Naive thymus-derived CD8-positive, alpha-beta T cell (primary cell): ENCODE measurements at regions not wholly inside any gene's neighbourhood (a gene's known extent, or its start where the extent isn't known, plus 50 kb on each side); places are given as distances from the start of the nearest gene placed in this dataset.

Experiments used
- ATAC-seq, 2 donors: fragments of 150-1000 bp; cut with Tn5 transposase in 1 of 2; sonication (Bioruptor Pico), chemical (Tn5 transposase) in 1 of 2; 1 replicate in 1 of 2; 2 replicates in 1 of 2; pipeline ENCODE4 v1.10.0; 2021; ENCODE audit warnings: mild to moderate bottlenecking in 2 of 2, moderate library complexity in 2 of 2
- POLR2A ChIA-PET: fragments of 350-600 bp; sonication (Branson Sonifier 250); formaldehyde crosslinking; loops from one replicate; lab custom pipeline; 2021; ENCODE audit warnings: antibody characterized with exemption; lab: Charles Lee
- DNase-seq, 10 donors: peaks; one replicate each; pipeline versions ENCODE4 v3.0.0 to v3.0.0-alpha.2; 2020 to 2022
- H3K27ac Mint-ChIP-seq, 10 donors: one replicate each; pipeline ENCODE4 v1.8.0; 2020 to 2022; ENCODE audit warnings: mild to moderate bottlenecking in 10 of 10, mixed read lengths in 10 of 10, moderate library complexity in 4 of 10, inconsistent platforms in 1 of 10
- H3K27me3 Mint-ChIP-seq, 5 donors: one replicate each; pipeline ENCODE4 v1.8.0; 2021 to 2022; ENCODE audit warnings: mixed read lengths in 5 of 5
- H3K36me3 Mint-ChIP-seq, 3 donors: one replicate each; pipeline ENCODE4 v1.8.0; 2020 to 2022; ENCODE audit warnings: mixed read lengths in 3 of 3, mild to moderate bottlenecking in 2 of 3, inconsistent platforms in 1 of 3
- H3K4me1 Mint-ChIP-seq, 4 donors: one replicate each; pipeline ENCODE4 v1.8.0; 2021 to 2022; ENCODE audit warnings: mixed read lengths in 4 of 4
- H3K4me3 Mint-ChIP-seq, 10 donors: one replicate each; pipeline ENCODE4 v1.8.0; 2020 to 2022; ENCODE audit warnings: mild to moderate bottlenecking in 10 of 10, mixed read lengths in 10 of 10, moderate library complexity in 6 of 10, inconsistent platforms in 1 of 10
- H3K9me3 Mint-ChIP-seq, 9 donors: one replicate each; pipeline ENCODE4 v1.8.0; 2020 to 2022; ENCODE audit warnings: mixed read lengths in 9 of 9, mild to moderate bottlenecking in 3 of 9, inconsistent platforms in 1 of 9, moderate library complexity in 1 of 9

DNA sequence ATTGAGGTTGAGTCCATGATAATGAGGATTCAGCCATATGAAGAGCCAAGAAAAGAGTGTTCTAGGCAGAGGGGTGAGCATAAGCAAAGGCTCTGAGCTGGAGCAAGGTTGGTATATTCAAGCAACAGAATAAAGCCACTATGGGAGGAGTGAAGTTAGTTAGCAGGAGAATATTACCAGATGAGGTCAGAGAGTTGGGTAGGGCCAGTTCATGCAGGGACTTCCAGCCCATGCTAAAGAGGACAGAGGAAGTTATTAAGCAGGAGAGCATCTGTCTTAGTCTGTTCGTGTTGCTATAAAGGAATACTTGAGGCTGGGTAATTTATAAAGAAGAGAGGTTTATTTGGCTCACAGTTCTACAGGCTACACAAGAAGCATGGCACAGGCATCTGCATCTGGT is 57.1 kb upstream of the ATG10 start:
- Mint-ChIP-seq H3K9me3 (peaks cover 0 to 9% (median 0%) of the 10 kb centered on the region in 9 donors), H3K4me3 (no peak overlapping the region), H3K4me1 (peaks cover 0 to 4% (median 0%) of the 10 kb centered on the region in 4 donors), H3K27ac (no peak overlapping the region), H3K27me3 (no peaks in the 10 kb centered on the region), H3K36me3 (peaks cover 0 to 6% (median 0%) of the 10 kb centered on the region in 3 donors)
- DNase-seq (no peak), ATAC-seq (no peak)
- POLR2A ChIA-PET, result no interaction called here

DNA sequence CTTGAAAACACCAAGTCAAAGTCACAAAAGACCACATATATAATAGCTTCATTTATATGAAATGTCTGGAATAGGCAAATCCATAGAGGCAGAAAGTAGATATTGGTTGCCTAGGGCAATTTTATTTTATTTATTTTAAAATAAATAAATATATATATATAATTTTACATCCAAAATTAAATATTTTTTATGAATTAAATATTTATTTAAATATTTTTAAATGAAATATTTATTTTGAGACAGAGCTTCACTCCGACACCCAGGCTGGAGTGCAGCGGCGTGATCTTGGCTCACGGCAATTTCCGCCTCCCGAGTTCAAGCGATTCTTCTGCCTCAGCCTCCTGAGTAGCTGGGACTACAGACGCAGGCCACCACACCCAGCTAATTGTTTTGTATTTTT is 58.9 kb upstream of the ATG10 start:
- H3K4me1 Mint-ChIP-seq, result peaks cover 0 to 13% (median 0%) of the 10 kb centered on the region in 4 donors
- no peak overlapping the region for H3K27ac Mint-ChIP-seq
- POLR2A ChIA-PET, result no interaction called here
- H3K36me3 Mint-ChIP-seq, result peaks cover 0 to 6% (median 0%) of the 10 kb centered on the region in 3 donors
- no peak overlapping the region for H3K4me3 Mint-ChIP-seq
- peaks cover 0 to 9% (median 0%) of the 10 kb centered on the region in 9 donors for H3K9me3 Mint-ChIP-seq
- ATAC-seq, result no peak
- no peak for DNase-seq
- no peaks in the 10 kb centered on the region for H3K27me3 Mint-ChIP-seq

DNA sequence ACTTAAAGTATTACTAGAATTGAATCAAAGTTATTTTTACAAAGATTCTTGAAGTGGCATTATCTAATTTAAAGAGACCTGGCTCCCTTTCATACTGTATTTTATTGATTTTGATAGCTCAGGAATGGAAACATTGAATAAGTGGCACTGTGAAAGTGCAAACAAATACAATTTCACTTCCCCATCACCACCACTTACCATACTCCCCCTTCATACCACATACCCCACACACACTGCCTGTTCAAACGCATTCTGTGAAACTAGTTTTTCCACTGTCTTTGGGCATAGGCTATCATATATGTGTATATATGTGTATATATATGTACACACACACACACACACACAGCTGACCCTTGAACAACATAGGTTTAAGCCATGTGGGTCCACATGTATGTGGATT is 62.1 kb upstream of the ATG10 start:
- H3K4me1 Mint-ChIP-seq, result peaks cover 0 to 13% (median 0%) of the 10 kb centered on the region in 4 donors
- H3K4me3 Mint-ChIP-seq, result no peak overlapping the region
- H3K27ac Mint-ChIP-seq, result no peak overlapping the region
- POLR2A ChIA-PET, result no interaction called here
- peaks cover 0 to 3% (median 0%) of the 10 kb centered on the region in 3 donors for H3K36me3 Mint-ChIP-seq
- ATAC-seq, result no peak
- no peaks in the 10 kb centered on the region for H3K27me3 Mint-ChIP-seq
- H3K9me3 Mint-ChIP-seq, result peaks cover 0 to 5% (median 0%) of the 10 kb centered on the region in 9 donors
- DNase-seq, result no peak

DNA sequence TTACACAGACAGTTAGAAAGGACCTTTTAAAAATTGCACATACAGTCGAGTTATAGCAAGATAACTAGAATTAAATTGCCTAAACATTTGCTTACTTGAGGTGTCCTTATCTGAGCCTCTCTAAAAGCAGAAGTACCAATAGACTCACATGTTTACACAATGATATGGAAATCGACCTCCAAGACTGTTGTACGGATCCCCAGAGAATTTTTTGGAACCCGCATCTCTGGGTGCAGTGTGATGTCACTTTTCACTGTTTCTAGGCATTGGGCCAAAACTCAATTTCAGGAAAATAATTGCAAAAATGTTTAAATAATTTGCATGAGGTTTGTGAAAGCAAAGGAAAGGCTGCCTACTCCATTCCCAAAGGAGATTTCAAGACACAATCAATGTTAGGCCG is 63.1 kb upstream of the ATG10 start:
- H3K36me3 Mint-ChIP-seq, result no peaks in the 10 kb centered on the region
- H3K4me3 Mint-ChIP-seq, result no peak overlapping the region

DNA sequence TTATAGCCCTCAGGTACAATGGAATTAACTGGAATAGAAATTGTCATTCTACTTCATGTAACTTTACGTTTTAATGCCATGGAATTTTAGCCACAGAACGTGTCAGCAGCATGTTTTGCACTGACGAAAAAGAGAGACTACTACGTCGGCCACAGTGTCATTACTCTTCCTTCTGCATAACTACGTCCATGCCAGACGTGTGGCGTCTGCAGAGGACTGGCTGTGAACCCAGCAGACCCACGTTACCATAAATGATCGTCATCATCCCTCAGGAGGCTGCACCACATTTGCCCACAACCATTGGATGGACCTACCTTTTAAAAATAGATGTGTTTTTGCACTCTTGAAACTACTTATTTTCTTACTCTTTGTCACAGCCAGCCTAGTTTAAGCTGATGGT is 63.8 kb upstream of the ATG10 start:
- ATAC-seq (no peak), DNase-seq (no peak)
- no peaks in the 10 kb centered on the region for H3K9me3 Mint-ChIP-seq
- no peak overlapping the region for H3K4me3 Mint-ChIP-seq
- H3K36me3 Mint-ChIP-seq, result no peaks in the 10 kb centered on the region
- POLR2A ChIA-PET, result no interaction called here
- peaks cover 0 to 13% (median 0%) of the 10 kb centered on the region in 4 donors for H3K4me1 Mint-ChIP-seq
- no peak overlapping the region for H3K27ac Mint-ChIP-seq
- H3K27me3 Mint-ChIP-seq, result no peaks in the 10 kb centered on the region

More for the DNA sequence above, 63.1 kb upstream of the ATG10 start:
- DNase-seq (no peak), ATAC-seq (no peak)
- POLR2A ChIA-PET, result no interaction called here
- Mint-ChIP-seq H3K27ac (no peak overlapping the region), H3K27me3 (no peaks in the 10 kb centered on the region), H3K4me1 (peaks cover 0 to 13% (median 0%) of the 10 kb centered on the region in 4 donors), H3K9me3 (no peaks in the 10 kb centered on the region)

DNA sequence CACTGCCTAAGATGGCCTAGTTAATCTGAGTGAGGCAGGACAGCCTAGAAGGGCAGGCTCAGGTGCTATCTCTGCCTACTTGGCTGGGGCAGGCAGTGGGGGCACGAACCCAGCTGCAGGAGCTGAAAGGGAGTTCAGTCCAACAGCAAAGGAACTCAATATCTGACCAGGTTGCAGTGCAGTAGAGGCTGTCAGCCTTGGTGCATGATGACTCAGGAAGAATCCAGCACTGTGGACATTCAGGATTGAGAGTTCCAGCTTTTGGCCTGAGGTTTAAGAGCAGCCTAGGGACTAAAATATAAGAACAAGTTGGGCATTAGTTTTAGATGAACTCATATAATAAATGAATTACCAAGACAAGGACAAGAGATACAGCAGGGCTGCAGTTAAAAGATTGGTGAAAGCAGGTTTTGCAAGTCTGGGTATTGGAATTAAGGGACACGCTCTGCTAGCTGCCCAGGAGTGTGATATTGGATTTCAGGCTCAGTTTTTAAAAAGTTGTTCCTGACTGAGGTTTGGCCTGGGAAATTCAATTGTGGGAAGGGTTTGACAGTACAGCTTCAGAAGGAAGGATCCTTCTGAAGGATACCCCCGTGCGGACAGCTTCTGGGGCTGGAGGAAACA is 64.7 kb upstream of the ATG10 start:
- peaks cover 0 to 13% (median 0%) of the 10 kb centered on the region in 4 donors for H3K4me1 Mint-ChIP-seq
- H3K27ac Mint-ChIP-seq, result peak overlapping the region in 1 of 10 donors; percentile 59
- no peak for ATAC-seq
- no peak overlapping the region for H3K4me3 Mint-ChIP-seq
- DNase-seq, result no peak
- H3K9me3 Mint-ChIP-seq, result peaks cover 0 to 6% (median 0%) of the 10 kb centered on the region in 9 donors
- POLR2A ChIA-PET, result interaction anchor here (0.6 kb wide), 2 partner anchors 192 to 360 kb away, joined by 3 read pairs; no protein-coding TSS in a partner anchor
- no peaks in the 10 kb centered on the region for H3K27me3 Mint-ChIP-seq
- no peaks in the 10 kb centered on the region for H3K36me3 Mint-ChIP-seq

DNA sequence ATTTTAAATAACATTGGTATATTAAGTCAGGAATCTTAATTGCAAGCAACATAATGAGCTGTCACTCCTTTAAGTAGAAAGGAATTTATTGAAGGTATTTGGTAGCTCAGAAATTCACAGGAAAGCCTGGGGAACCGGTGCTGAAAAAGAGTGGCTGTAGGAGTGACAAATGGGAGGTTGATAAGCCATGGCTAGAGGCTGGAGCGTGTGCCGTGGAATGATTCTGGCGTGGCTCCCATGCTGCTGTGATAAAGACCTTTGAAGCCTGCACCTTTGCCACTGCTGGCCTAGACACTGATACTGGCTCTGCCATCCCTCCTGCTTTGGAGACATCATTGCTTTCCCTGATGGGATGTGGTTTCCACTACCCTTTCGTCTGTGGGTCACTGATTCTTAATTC is 65.7 kb upstream of the ATG10 start:
- H3K27me3 Mint-ChIP-seq, result no peaks in the 10 kb centered on the region
- no peak overlapping the region for H3K27ac Mint-ChIP-seq

DNA sequence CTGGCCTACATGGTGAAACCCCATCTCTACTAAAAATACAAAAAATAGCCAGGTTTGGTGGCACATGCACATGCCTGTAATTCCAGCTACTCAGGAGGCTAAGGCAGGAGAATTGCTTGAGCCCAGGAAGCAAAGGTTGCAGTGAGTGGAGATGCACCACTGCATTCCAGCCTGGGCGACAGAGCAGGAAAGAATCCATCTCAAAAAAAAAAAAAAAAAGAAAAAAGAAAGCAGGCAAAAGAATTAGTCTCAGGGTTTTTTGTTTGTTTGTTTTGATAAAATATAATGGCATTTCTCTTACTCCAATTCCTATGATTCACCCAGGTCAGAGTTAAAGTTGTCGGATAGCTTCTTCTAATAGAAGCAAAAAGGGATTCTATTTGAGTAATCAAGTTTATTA is 67.0 kb upstream of the ATG10 start:
- no peak overlapping the region for H3K4me3 Mint-ChIP-seq
- no peaks in the 10 kb centered on the region for H3K27me3 Mint-ChIP-seq
- peak overlapping the region in 2 of 10 donors; percentile 27 to 43 for H3K27ac Mint-ChIP-seq
- peaks cover 0 to 24% (median 13%) of the 10 kb centered on the region in 9 donors for H3K9me3 Mint-ChIP-seq
- DNase-seq (no peak), ATAC-seq (no peak)
- POLR2A ChIA-PET, result no interaction called here
- peaks cover 0 to 11% (median 0%) of the 10 kb centered on the region in 4 donors for H3K4me1 Mint-ChIP-seq
- H3K36me3 Mint-ChIP-seq, result peaks cover 0 to 19% (median 11%) of the 10 kb centered on the region in 3 donors

More for the DNA sequence above, 65.7 kb upstream of the ATG10 start:
- Mint-ChIP-seq H3K4me1 (peaks cover 0 to 13% (median 0%) of the 10 kb centered on the region in 4 donors), H3K4me3 (no peak overlapping the region), H3K36me3 (peaks cover 0 to 8% (median 7%) of the 10 kb centered on the region in 3 donors), H3K9me3 (peaks cover 0 to 14% (median 8%) of the 10 kb centered on the region in 9 donors)
- ATAC-seq, result no peak
- no peak for DNase-seq
- POLR2A ChIA-PET, result interaction anchor here (0.8 kb wide), 1 partner anchor 80 kb away, joined by 3 read pairs; no protein-coding TSS in a partner anchor

DNA sequence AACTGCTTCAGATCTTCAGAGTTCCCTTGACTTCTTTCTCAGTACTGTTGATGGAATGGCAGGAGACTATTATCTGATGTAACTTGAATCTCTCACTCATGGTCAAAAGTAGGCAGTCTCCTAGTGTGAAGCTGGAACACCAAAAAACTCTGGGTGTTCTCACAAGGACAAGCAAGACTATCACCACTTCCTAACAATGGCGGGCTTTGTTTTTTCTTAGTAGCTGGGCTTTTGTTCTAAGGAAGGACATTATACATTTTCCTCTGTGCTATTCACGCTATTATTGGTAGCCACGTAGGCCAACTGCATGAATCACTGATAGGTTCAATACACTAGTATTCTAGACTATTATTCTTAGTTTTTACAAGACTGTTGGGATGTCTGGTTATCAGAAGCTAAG is 67.7 kb upstream of the ATG10 start:
- POLR2A ChIA-PET, result no interaction called here
- H3K9me3 Mint-ChIP-seq, result peaks cover 0 to 26% (median 15%) of the 10 kb centered on the region in 9 donors
- DNase-seq (no peak), ATAC-seq (no peak)
- no peaks in the 10 kb centered on the region for H3K27me3 Mint-ChIP-seq
- H3K4me3 Mint-ChIP-seq, result no peak overlapping the region
- no peak overlapping the region for H3K27ac Mint-ChIP-seq
- H3K36me3 Mint-ChIP-seq, result peaks cover 0 to 22% (median 11%) of the 10 kb centered on the region in 3 donors
- peaks cover 0 to 5% (median 0%) of the 10 kb centered on the region in 4 donors for H3K4me1 Mint-ChIP-seq

DNA sequence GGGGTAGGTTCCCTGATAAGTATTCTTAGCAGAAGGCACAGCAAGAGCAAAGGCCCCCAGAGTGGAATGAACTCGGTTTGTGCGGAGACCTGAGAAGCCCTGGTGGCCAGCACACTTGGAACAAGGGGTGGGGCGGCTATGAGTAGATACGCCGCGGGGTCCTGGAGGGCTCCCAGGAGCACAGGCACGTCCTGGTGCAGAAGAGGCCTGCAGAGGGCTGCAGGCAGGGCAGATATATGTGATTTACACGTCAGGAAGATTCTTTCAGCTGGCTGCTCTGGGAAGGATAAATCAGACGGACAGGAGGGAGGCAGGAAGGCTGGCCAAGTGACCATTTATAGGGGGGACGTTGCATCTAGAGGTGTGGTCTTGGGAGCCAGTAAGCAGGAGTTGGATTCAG is 70.2 kb upstream of the ATG10 start:
- POLR2A ChIA-PET, result no interaction called here
- peaks cover 0 to 26% (median 17%) of the 10 kb centered on the region in 9 donors for H3K9me3 Mint-ChIP-seq
- no peak overlapping the region for H3K27ac Mint-ChIP-seq
- no peak for ATAC-seq
- H3K36me3 Mint-ChIP-seq, result peaks cover 0 to 22% (median 11%) of the 10 kb centered on the region in 3 donors
- peaks cover 0 to 2% (median 0%) of the 10 kb centered on the region in 4 donors for H3K4me1 Mint-ChIP-seq
- DNase-seq, result no peak
- no peaks in the 10 kb centered on the region for H3K27me3 Mint-ChIP-seq
- no peak overlapping the region for H3K4me3 Mint-ChIP-seq

DNA sequence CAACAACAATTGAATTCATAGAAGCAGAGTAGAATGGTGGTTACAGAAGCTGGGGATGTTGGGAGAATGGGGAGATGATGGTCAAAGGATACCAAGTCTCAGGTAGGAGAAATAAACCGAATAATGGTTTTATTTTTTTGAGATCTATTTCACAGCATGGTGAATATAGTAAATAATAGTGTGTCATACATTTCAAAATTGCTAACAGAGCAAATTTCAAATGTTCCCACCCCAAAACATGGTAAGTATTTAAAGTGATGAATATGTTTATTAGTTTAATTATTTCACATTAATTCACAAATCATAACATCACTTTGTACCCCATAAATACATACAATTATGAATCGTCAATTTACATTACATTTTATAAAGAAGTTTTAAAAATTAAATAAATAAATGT is 72.7 kb upstream of the ATG10 start:
- Mint-ChIP-seq H3K9me3 (peaks cover 0 to 26% (median 17%) of the 10 kb centered on the region in 9 donors), H3K27ac (no peak overlapping the region), H3K4me3 (no peak overlapping the region), H3K27me3 (no peaks in the 10 kb centered on the region), H3K36me3 (peaks cover 0 to 22% (median 11%) of the 10 kb centered on the region in 3 donors), H3K4me1 (peaks cover 0 to 6% (median 0%) of the 10 kb centered on the region in 4 donors)
- no peak for DNase-seq
- no peak for ATAC-seq
- POLR2A ChIA-PET, result no interaction called here

DNA sequence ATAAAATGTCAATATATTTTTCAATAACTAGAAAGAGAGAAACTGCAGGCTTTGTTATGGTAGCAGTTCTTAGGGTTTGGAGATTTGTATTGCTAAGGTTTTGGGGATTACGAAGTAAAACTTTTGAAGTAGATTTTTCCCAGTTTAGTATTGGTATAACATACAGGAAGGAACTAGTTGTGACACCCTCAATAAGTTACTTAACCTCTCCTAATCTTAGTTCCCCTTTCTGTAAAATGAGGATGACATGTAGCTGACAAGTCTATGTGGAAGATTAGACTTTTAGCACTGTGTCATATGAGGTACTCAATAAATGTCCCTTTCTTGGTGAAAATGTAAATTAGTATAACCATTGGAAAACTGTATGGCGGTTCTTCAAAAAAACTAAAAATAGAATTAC is 73.4 kb upstream of the ATG10 start:
- Mint-ChIP-seq H3K27ac (no peak overlapping the region), H3K4me1 (peaks cover 0 to 6% (median 0%) of the 10 kb centered on the region in 4 donors), H3K4me3 (no peak overlapping the region), H3K9me3 (peaks cover 0 to 26% (median 17%) of the 10 kb centered on the region in 9 donors), H3K27me3 (no peaks in the 10 kb centered on the region), H3K36me3 (peaks cover 0 to 22% (median 11%) of the 10 kb centered on the region in 3 donors)
- DNase-seq, result no peak
- no peak for ATAC-seq
- POLR2A ChIA-PET, result no interaction called here

DNA sequence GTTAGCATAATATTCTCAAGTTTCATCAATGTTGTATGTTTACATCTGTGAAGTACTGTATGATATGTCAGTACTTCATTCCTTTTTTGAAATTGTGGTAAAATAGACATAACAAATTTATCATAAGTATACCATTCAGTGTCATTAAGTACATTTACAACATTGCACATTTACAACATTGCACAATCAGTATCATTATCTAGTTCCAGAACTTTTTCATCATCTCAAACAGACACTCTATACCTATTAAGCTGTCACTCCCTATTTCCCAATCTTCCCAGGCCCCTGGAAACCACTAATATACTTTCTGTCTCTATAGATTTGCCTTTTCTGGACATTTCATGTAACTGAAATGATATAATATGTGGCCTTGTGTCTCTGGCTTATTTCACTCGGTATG is 75.1 kb upstream of the ATG10 start:
- peaks cover 0 to 27% (median 9%) of the 10 kb centered on the region in 3 donors for H3K36me3 Mint-ChIP-seq
- no peaks in the 10 kb centered on the region for H3K27me3 Mint-ChIP-seq
- POLR2A ChIA-PET, result no interaction called here
- H3K27ac Mint-ChIP-seq, result no peak overlapping the region
- peaks cover 0 to 29% (median 15%) of the 10 kb centered on the region in 9 donors for H3K9me3 Mint-ChIP-seq
- H3K4me3 Mint-ChIP-seq, result no peak overlapping the region
- ATAC-seq (no peak), DNase-seq (no peak)
- H3K4me1 Mint-ChIP-seq, result peaks cover 0 to 6% (median 0%) of the 10 kb centered on the region in 4 donors
